Breast epithelium (tissue), 3 donors: ENCODE measurements at regions not wholly inside any gene's neighbourhood (a gene's known extent, or its start where the extent isn't known, plus 50 kb on each side); places are given as distances from the start of the nearest gene placed in this dataset.

Source experiments
- CTCF ChIP-seq, 3 donors: fragments of 450-650 bp; IDR thresholded peaks; one replicate each; pipeline ENCODE4 v1.5.1; 2016 to 2017; ENCODE audit warnings: antibody characterized with exemption in 3 of 3, mild to moderate bottlenecking in 3 of 3, moderate library complexity in 3 of 3
- POLR2A ChIP-seq: fragments of 450-650 bp; IDR thresholded peaks from one replicate; pipeline ENCODE4 v1.6.1; 2016; ENCODE audit warnings: antibody characterized with exemption, mild to moderate bottlenecking, moderate library complexity

- TF ChIP-seq POLR2A (no peak), CTCF (IDR thresholded peaks at IDR 0.05) (no peak)
Measured at GRCh38 chr7:54259185-54259584, 283.0 kb upstream of the VSTM2A start.
